ENCODE measurements at regions not wholly inside any gene's neighbourhood (a gene's known extent, or its start where the extent isn't known, plus 50 kb on each side); places are given as distances from the start of the nearest gene placed in this dataset.

DNA sequence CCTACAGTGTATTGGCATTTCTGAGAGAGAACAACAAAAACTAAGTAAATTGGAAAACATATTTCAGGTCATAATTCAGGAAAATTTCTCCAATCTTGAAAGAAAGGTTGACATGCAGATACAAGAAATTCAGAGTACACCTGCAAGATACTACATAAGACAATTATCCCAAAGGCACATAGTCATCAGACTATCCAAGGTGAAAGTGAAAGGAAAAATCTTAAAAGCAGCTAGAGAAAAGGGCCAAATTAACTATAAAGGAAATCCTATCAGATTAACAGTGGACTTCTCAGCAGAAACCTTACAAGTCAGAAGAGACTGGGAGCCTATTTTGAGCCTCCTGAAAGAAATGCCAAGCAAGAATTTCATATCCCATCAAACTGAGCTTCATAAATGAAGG, 449.0 kb upstream of the MMADHC start:
- no peak for DNase-seq

DNA sequence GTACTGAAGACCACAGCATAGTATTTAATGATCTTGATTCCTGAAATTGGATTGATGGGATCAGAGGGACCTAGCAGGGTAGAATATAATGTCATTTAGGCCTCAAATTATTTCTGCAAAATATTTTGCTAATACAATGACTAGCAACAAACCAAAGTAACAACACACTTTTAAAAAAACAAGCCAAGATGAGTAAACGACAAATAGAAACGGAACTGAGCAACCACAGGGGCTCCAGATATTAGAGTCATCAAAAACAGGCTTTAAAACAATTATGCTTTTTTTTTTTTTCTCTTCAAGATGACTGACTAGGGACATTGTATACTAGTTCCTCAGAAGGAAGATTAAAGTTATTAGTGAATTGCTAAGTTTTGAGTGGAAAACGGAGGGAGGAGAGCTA, 447.1 kb upstream of the MMADHC start:
- no peak for DNase-seq

DNA sequence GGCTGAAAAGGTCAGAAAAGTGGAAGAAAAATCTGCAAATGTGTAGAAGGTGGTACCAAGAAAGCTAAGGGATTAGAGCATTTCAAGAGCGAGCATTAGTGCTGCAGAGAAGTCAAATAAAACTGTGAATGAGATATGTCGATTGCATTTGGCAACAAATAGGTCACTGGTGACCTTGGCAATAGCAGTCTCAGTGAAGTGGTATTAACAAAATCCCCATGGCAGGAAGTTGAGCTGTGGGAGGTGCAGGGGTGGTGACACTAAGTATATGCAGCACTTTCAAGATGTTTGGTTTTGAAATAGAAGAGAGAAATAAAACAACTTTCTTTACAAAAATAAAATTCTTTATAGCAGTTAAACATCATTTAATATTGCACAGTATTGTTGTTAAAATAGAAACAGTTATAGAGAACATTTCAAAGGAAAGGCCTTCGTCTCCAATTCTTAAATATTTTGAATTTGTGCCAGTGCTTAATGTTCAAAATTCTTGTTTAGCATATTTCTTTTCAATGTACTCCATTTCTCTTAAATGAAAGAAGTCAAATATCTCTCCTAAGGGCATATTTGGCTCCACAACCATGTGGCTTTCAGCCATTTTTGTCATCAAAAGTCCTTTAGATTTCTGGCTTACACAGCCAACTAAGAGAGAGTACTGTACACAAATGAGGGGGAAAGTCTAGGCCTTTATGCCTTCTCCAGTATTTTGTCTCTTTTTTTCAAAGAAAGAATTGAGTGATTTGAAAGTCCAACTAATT, 443.0 kb upstream of the MMADHC start:
- DNase-seq, result no peak

DNA sequence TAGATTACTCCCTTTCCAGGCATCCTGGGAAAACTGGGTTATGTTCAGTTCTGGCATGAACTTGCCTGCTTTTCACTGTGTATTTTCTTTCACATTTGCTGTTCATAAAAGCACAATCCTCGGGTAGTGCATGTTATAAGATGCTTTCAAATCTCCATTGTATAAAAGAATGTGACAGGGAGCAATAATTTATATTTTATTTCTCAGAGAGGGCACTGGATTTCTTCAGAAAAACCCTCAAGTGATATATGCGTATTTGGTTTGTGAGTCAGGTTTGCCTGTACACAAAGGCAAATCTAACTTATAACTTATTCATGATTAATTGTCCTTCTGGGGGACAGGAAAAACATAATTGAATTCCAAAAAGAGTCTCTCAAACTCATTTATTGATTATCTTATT, 440.7 kb upstream of the MMADHC start:
- no peak for DNase-seq

DNA sequence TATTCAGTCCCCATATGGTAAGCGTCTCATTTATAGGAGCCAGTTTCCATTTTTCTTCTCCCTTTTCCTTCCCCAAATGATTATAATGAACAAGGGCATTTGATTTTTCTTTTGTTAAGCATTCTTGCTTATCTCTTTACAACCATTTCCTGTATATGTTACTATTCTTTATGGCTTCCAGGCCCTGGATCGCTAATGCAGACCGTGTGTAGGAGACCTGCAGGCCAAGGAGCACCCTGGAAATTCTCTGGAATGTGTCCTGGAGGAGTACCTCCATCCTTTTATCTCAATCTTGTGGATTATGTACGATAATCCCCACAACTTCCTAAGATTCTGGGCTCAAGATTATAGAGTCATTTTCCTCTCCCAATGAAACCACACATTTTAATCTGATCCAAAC, 439.6 kb upstream of the MMADHC start:
- DNase-seq, result no peak

GRCh38 chr2:150023663-150024062, 436.1 kb upstream of the MMADHC start:
- no peak for DNase-seq

GRCh38 chr2:150023044-150023443, 435.5 kb upstream of the MMADHC start:
- DNase-seq, result no peak

GRCh38 chr2:150020937-150021673, 433.5 kb upstream of the MMADHC start:
- DNase-seq, result no peak

- no peak for DNase-seq
Observed at GRCh38 chr2:150020221-150020620, 432.6 kb upstream of the MMADHC start.

DNA sequence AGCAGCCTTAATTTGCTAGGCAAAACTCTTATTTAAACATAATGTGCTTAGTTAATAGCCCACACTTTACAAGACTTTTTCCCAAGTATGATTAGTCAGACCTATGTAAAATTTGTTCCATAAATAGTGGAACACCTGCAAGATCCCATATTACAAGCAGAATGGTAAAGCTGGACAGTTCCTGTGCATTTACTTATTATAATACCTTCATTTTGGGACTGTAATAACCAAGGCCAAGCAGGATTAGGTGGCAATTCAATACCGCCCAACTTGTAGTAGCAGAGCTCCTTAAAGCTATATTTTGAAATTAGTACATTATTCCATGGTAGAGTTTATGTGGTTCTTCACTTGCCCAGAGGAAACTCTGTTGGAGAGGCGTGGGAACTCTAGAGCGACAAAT, 431.5 kb upstream of the MMADHC start:
- no peak for DNase-seq

DNA sequence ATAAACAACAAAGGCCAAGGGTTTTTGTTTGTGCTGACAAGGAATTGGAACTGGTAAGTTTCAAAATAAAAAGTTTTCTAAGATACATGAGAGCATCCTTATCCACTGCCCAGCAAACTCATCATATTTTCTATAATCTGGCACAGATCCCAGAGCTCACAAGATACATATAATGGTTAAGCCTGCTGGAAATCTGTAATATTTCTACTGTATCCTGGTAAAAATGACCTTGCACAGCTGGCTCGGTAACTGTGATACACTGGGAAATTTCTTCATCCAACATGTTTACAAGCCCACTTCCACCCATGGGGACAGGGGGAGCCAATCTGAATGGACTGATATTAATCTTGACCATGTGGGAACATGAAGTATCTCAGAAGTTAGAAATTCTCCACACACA, 425.4 kb upstream of the MMADHC start:
- DNase-seq, result no peak

GRCh38 chr2:150011161-150011730, 423.7 kb upstream of the MMADHC start:
- DNase-seq, result no peak

- DNase-seq, result no peak
Observed at GRCh38 chr2:150008901-150009300, 421.3 kb upstream of the MMADHC start.

- no peak for DNase-seq
Observed at GRCh38 chr2:150007815-150008430, 420.3 kb upstream of the MMADHC start.

- no peak for DNase-seq
Observed at GRCh38 chr2:150006591-150006990, 419.0 kb upstream of the MMADHC start.

DNA sequence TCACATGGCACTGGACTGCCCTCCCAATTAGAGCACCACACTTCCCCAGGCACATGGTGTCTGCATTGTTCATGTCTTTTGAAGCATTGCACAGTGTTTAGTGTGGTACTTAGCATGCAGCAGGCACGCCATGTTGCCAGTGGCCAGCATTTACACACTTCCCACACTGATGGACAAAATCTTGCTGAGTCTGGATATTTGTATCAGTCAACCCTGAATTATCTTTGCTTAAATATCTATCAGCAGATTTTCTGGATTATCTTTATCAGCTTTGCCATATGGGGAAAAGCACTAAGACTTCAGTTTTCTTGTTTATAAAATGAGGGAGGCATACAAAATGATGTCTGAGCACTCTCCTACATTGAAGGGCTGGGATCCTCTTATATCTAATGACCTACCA, 416.0 kb upstream of the MMADHC start:
- DNase-seq, result no peak

DNA sequence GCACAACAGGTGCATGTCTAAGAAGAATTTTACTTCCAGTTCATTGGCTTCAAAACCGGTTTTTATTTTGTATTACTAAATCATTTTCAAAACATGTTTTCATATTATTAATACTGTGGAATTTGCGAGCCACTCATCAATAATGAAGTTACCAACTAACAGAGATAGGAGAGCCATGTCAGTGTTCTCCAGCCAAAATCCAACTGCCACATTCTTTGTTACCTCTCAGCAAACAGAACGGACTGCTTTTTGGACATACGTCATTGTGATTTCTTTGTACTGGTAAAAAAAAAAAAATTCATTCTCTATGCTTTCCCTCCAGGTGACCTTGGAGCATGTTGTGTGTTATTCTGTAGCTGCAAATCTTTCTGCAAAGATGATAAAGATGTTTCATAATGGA, 414.2 kb upstream of the MMADHC start:
- DNase-seq, result no peak

DNA sequence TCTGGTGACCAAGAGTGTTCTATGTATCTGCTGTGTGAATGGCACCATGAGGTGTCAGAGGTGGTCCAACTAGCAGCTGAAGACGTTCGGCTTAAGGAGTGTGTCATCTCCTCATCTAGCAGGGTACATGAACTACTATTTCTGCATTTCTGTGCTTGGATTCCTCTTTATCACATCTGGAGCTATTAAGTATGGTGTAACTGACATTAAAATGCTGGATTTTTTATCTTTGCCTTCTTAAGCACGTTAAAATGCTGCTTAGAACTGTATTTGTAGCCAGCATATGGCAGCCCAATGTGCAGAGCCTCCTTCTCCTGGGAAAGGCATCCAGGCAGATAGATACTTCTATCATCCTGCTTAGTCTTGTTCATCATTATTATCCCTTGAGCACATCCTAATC, 409.3 kb upstream of the MMADHC start:
- no peak for DNase-seq

- DNase-seq, result no peak
Observed at GRCh38 chr2:149994057-149994728, 406.6 kb upstream of the MMADHC start.

GRCh38 chr2:149993316-149993715, 405.7 kb upstream of the MMADHC start:
- no peak for DNase-seq

GRCh38 chr2:149991576-149991975, 404.0 kb upstream of the MMADHC start:
- no peak for DNase-seq

GRCh38 chr2:149990965-149991364, 403.4 kb upstream of the MMADHC start:
- DNase-seq, result no peak

- DNase-seq, result no peak
Observed at GRCh38 chr2:149989447-149990063, 402.0 kb upstream of the MMADHC start.
